ENCODE measurements at regions not wholly inside any gene's neighbourhood (a gene's known extent, or its start where the extent isn't known, plus 50 kb on each side); places are given as distances from the start of the nearest gene placed in this dataset.

- no peak for TF ChIP-seq TCF12 (IDR thresholded peaks at IDR 0.05; ENCODE audit: low read depth)
- TF ChIP-seq CEBPB (IDR thresholded peaks at IDR 0.05): no peak
- TF ChIP-seq RAD21 (IDR thresholded peaks at IDR 0.05; ENCODE audit: low read depth): no peak
- no peak for TF ChIP-seq TAF1 (IDR thresholded peaks at IDR 0.05; ENCODE audit: low read depth)
- no peak for TF ChIP-seq YY1 (IDR thresholded peaks at IDR 0.05; ENCODE audit: low read depth)
- TF ChIP-seq EP300 (IDR thresholded peaks at IDR 0.05; ENCODE audit: borderline replicate concordance): no peak
- no peak for TF ChIP-seq MAX (IDR thresholded peaks at IDR 0.05)
- no peak for TF ChIP-seq EGR1 (IDR thresholded peaks at IDR 0.05)
- no peak for TF ChIP-seq TEAD4 (IDR thresholded peaks at IDR 0.05)
- TF ChIP-seq, protein P1, sequence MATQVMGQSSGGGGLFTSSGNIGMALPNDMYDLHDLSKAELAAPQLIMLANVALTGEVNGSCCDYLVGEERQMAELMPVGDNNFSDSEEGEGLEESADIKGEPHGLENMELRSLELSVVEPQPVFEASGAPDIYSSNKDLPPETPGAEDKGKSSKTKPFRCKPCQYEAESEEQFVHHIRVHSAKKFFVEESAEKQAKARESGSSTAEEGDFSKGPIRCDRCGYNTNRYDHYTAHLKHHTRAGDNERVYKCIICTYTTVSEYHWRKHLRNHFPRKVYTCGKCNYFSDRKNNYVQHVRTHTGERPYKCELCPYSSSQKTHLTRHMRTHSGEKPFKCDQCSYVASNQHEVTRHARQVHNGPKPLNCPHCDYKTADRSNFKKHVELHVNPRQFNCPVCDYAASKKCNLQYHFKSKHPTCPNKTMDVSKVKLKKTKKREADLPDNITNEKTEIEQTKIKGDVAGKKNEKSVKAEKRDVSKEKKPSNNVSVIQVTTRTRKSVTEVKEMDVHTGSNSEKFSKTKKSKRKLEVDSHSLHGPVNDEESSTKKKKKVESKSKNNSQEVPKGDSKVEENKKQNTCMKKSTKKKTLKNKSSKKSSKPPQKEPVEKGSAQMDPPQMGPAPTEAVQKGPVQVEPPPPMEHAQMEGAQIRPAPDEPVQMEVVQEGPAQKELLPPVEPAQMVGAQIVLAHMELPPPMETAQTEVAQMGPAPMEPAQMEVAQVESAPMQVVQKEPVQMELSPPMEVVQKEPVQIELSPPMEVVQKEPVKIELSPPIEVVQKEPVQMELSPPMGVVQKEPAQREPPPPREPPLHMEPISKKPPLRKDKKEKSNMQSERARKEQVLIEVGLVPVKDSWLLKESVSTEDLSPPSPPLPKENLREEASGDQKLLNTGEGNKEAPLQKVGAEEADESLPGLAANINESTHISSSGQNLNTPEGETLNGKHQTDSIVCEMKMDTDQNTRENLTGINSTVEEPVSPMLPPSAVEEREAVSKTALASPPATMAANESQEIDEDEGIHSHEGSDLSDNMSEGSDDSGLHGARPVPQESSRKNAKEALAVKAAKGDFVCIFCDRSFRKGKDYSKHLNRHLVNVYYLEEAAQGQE (IDR thresholded peaks at IDR 0.05; ENCODE audit: low read depth): no peak
These were observed 94.0 kb upstream of the COX7C start for GRCh38 chr5:86523718-86524117.
